ENCODE measurements at regions not wholly inside any gene's neighbourhood (a gene's known extent, or its start where the extent isn't known, plus 50 kb on each side); places are given as distances from the start of the nearest gene placed in this dataset.

DNA sequence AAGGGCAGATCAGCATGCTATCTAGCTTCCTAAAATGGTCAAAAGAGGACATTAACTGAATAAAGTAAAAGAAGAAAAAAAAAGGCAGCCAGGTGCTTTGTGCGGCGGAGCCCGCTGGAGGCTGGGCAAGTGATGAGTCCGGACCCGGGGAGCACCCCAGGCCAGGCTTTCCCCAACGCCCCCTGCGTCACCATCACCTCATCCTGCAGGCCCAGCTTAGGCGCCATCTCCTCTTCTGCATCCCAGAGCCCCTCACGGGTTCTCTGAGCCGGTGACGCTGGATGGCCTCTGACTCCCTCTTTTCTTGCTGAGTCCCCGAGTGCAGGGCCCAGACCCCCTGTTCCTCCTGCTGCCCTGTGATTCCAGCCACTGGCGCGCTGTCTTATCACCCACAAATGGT lies 250.1 kb downstream of the TBXT start:
- H3K4me3 ChIP-seq (ENCODE audit: low read length) = no peak overlapping the region
- TF ChIP-seq EZH2phosphoT487 (IDR thresholded peaks at IDR 0.05; ENCODE audit: low read length) (no peak), CTCF (IDR thresholded peaks at IDR 0.05; ENCODE audit: low read length) (no peak), EZH2 (optimal IDR thresholded peaks at IDR 0.05; ENCODE audit: low read depth, low read length) (no peak)
- DNase-seq = no peak
- H4K20me1 ChIP-seq (ENCODE audit: insufficient read depth, low read length) = no peaks in the 10 kb centered on the region
- H3K9ac ChIP-seq (ENCODE audit: low read length) = no peak overlapping the region
- H3K27ac ChIP-seq (ENCODE audit: low read length) = no peak overlapping the region
- H3K27me3 ChIP-seq (replicated peaks; ENCODE audit: insufficient read depth, low read length) = no peaks in the 10 kb centered on the region
- H3F3A ChIP-seq (ENCODE audit: insufficient read depth, low read length) = no peaks in the 10 kb centered on the region
- H3K9me2 ChIP-seq (replicated peaks; ENCODE audit: insufficient read depth, low read length) = no peaks in the 10 kb centered on the region
- no peak overlapping the region for H2AFZ ChIP-seq (ENCODE audit: low read length)
- no peaks in the 10 kb centered on the region for H3K4me1 ChIP-seq (ENCODE audit: low read length)
- H3K79me2 ChIP-seq (ENCODE audit: low read length) = no peaks in the 10 kb centered on the region
- no peaks in the 10 kb centered on the region for H3K9me3 ChIP-seq (replicated peaks; ENCODE audit: insufficient read depth, low read length)
- no peak overlapping the region for H3K4me2 ChIP-seq (ENCODE audit: low read depth, low read length)
- H3K36me3 ChIP-seq (replicated peaks; ENCODE audit: insufficient read depth, low read length) = no peaks in the 10 kb centered on the region

DNA sequence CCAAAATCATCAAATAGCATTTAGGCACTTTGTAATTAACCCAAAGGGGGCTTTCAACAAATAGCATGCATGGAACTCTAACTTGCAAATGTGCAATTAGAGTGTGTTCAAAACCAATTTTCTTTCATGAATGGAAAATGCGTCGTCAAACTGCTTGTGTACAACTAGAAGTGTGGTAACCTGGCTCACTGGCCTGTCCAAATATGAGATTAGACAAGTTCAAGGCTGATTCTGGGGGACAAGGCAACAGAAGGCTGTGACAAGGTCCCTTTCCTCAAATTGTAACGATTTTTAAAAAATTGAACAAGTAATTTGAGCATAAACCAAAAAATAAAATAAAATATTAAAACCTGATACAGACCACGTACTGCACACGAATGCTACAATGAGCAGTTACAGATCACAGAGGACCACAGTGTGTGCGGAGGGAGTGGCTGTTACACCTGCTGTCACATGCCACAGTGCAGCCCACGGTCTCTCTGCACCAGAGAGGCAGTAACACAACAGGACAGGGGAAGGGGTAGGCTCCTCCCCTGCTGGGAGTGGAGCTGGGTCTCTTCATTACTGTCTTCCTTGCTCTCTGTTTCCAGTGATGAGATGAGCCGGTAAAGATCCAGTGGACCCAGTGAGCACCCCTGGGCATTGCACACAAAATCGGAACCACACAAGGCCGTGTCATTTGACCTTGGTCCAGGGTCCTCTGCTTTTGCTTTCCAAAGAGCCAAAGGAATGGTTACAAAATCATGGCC lies 252.2 kb upstream of the PDE10A start:
- H3K9me2 ChIP-seq (replicated peaks; ENCODE audit: insufficient read depth, low read length) = no peaks in the 10 kb centered on the region
- no peak overlapping the region for H3K27ac ChIP-seq (ENCODE audit: low read length)
- H3K79me2 ChIP-seq (ENCODE audit: low read length) = no peaks in the 10 kb centered on the region
- H3K4me2 ChIP-seq (ENCODE audit: low read depth, low read length) = no peak overlapping the region
- H3K4me1 ChIP-seq (ENCODE audit: low read length) = no peaks in the 10 kb centered on the region
- no peak for DNase-seq
- H4K20me1 ChIP-seq (ENCODE audit: insufficient read depth, low read length) = no peaks in the 10 kb centered on the region
- H2AFZ ChIP-seq (ENCODE audit: low read length) = no peak overlapping the region
- no peak overlapping the region for H3K9ac ChIP-seq (ENCODE audit: low read length)
- H3K36me3 ChIP-seq (replicated peaks; ENCODE audit: insufficient read depth, low read length) = no peaks in the 10 kb centered on the region
- H3F3A ChIP-seq (ENCODE audit: insufficient read depth, low read length) = no peaks in the 10 kb centered on the region
- no peaks in the 10 kb centered on the region for H3K27me3 ChIP-seq (replicated peaks; ENCODE audit: insufficient read depth, low read length)
- H3K9me3 ChIP-seq (replicated peaks; ENCODE audit: insufficient read depth, low read length) = no peaks in the 10 kb centered on the region
- H3K4me3 ChIP-seq (ENCODE audit: low read length) = no peak overlapping the region
- TF ChIP-seq EZH2 (optimal IDR thresholded peaks at IDR 0.05; ENCODE audit: low read depth, low read length) (no peak), CTCF (IDR thresholded peaks at IDR 0.05; ENCODE audit: low read length) (no peak), EZH2phosphoT487 (IDR thresholded peaks at IDR 0.05; ENCODE audit: low read length) (no peak)

DNA sequence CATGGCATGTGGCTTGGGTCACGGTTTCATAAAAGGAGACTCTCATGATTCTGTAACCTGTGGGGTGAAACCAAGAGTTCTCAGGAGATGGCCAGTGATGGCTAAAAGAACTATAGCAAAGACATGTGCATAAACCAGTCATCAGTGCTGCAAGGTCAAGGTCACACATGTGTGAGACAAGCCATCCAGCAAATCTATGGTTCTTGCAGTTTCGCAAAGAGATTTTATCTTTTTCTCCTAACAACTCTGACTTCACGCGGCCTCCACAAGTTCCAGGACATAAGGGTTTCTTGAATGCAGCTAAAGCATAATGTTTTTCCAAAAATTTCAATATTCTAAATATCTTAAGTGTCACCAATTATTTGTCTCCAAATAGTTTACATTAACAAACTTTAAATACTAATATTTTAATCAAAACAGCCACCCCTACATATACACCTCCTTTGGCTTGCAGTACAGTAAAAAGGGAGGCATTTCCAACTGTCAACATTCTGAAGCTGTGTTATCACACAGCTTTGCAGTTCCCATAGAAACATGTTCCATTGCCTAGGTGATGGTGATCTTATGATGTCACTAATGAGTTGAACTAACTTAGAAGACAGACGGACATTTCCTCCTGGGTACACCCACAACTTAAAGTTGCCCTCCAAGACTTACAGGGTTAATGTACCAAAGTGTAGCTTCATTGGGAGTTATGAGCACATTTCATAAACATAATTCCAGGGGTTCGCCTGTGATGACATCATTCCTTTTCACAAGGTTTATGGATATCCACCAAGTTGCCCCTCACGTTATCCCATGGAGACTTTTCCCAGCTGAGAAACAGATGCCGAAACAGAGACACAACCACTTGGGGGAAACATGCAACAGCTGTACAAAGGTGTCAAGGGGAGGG lies 250.9 kb upstream of the PDE10A start:
- H4K20me1 ChIP-seq (ENCODE audit: insufficient read depth, low read length) = no peaks in the 10 kb centered on the region
- H3K27ac ChIP-seq (ENCODE audit: low read length) = no peak overlapping the region
- H3K4me2 ChIP-seq (ENCODE audit: low read depth, low read length) = no peak overlapping the region
- no peaks in the 10 kb centered on the region for H3K9me3 ChIP-seq (replicated peaks; ENCODE audit: insufficient read depth, low read length)
- no peaks in the 10 kb centered on the region for H3K36me3 ChIP-seq (replicated peaks; ENCODE audit: insufficient read depth, low read length)
- H2AFZ ChIP-seq (ENCODE audit: low read length) = no peak overlapping the region
- H3K27me3 ChIP-seq (replicated peaks; ENCODE audit: insufficient read depth, low read length) = no peaks in the 10 kb centered on the region
- H3K9me2 ChIP-seq (replicated peaks; ENCODE audit: insufficient read depth, low read length) = no peaks in the 10 kb centered on the region
- no peaks in the 10 kb centered on the region for H3K4me1 ChIP-seq (ENCODE audit: low read length)
- no peak overlapping the region for H3K9ac ChIP-seq (ENCODE audit: low read length)
- no peaks in the 10 kb centered on the region for H3K79me2 ChIP-seq (ENCODE audit: low read length)
- TF ChIP-seq EZH2 (optimal IDR thresholded peaks at IDR 0.05; ENCODE audit: low read depth, low read length) = no peak
- no peak for TF ChIP-seq EZH2phosphoT487 (IDR thresholded peaks at IDR 0.05; ENCODE audit: low read length)
- no peak for TF ChIP-seq CTCF (IDR thresholded peaks at IDR 0.05; ENCODE audit: low read length)
- no peak overlapping the region for H3K4me3 ChIP-seq (ENCODE audit: low read length)
- no peaks in the 10 kb centered on the region for H3F3A ChIP-seq (ENCODE audit: insufficient read depth, low read length)
- DNase-seq = no peak

All from MM.1S (cell line).